ENCODE measurements at regions not wholly inside any gene's neighbourhood (a gene's known extent, or its start where the extent isn't known, plus 50 kb on each side); places are given as distances from the start of the nearest gene placed in this dataset.

DNA sequence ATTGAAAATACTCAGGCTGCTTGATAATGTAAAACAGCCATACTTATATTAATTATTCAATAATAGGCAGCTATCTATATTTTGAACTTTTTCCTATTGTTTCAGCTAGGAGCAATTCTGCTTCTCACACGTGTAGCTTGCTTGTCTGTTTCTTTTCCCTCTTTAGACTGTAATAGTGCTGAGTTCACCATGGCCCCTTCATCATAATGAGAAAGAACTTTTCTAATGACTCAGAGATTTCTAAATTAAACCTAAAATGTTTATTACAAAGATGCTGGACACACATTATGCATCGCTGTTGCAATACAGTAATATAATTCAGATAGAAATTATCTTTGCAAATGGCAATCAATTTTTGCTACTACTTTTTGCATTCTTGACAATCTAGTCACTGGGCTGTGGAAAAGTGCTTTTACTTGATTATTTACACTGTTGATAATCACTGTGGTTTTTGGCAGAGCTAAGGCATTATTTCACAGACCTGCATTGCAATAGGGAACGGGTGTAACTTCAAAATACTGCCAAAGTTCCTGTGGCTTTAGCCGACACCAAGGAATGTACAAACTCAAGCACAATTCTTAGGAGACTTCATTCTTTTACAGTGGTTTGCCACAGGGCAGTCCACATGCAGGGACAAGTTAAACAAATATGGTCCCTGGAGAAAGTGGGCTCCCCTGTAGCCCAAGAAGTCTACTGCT lies 281.0 kb upstream of the TBL1XR1 start (continued):
- TF ChIP-seq, protein P1, sequence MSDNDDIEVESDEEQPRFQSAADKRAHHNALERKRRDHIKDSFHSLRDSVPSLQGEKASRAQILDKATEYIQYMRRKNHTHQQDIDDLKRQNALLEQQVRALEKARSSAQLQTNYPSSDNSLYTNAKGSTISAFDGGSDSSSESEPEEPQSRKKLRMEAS (IDR thresholded peaks at IDR 0.05), result no peak
- TF ChIP-seq CHD1 (IDR thresholded peaks at IDR 0.05; ENCODE audit: low read depth, low read length), result no peak
- no peak for TF ChIP-seq ASH2L (IDR thresholded peaks at IDR 0.05; ENCODE audit: low read length)
- no peak for TF ChIP-seq EZH2 (IDR thresholded peaks at IDR 0.05; ENCODE audit: low read depth, low read length, severe bottlenecking)
- no peak for TF ChIP-seq ATF3 (IDR thresholded peaks at IDR 0.05; ENCODE audit: insufficient read depth, low read depth, low read length)
- TF ChIP-seq CTCF (IDR thresholded peaks at IDR 0.05; ENCODE audit: control extremely low read depth in 1 of 3, insufficient read depth in 1 of 3, low read depth in 1 of 3, low read length in 3 of 3), result no peak
- TF ChIP-seq SUZ12 (IDR thresholded peaks at IDR 0.05; ENCODE audit: low read length), result no peak
